ENCODE measurements at regions not wholly inside any gene's neighbourhood (a gene's known extent, or its start where the extent isn't known, plus 50 kb on each side); places are given as distances from the start of the nearest gene placed in this dataset.

GRCh38 chr2:58419983-58420382, 178.9 kb upstream of the FANCL start:
- no peak overlapping the region for H3K9ac ChIP-seq (ENCODE audit: low read depth, low read length)
- no peak for DNase-seq
- H3K36me3 ChIP-seq (ENCODE audit: insufficient read depth, low read length) = no peaks in the 10 kb centered on the region
- no peak overlapping the region for H3K27ac ChIP-seq (ENCODE audit: low read length)
- no peak overlapping the region for H3K4me3 ChIP-seq (ENCODE audit: low read depth in 1 of 2, low read length in 2 of 2)
- no peaks in the 10 kb centered on the region for H4K20me1 ChIP-seq (ENCODE audit: insufficient read depth, low read length)
- H3K79me2 ChIP-seq (ENCODE audit: insufficient read depth, low read length) = no peaks in the 10 kb centered on the region
- H3K9me3 ChIP-seq (ENCODE audit: insufficient read depth, low read length, severe bottlenecking) = no peaks in the 10 kb centered on the region
- no peak overlapping the region for H2AFZ ChIP-seq (ENCODE audit: low read depth, low read length)
- H3K27me3 ChIP-seq (ENCODE audit: insufficient read depth, low read length, poor library complexity) = no peaks in the 10 kb centered on the region
- TF ChIP-seq CTCF (IDR thresholded peaks at IDR 0.05; ENCODE audit: borderline replicate concordance, extremely low read depth, low read length, poor library complexity, severe bottlenecking) = no peak
- TF ChIP-seq EZH2 (IDR thresholded peaks at IDR 0.05; ENCODE audit: borderline replicate concordance, low read depth, low read length, severe bottlenecking) = no peak
- no peak for ATAC-seq (ENCODE audit: insufficient read depth, low read depth)
- H3K4me1 ChIP-seq (ENCODE audit: insufficient read depth, low read length) = no peaks in the 10 kb centered on the region
- no peak overlapping the region for H3K4me2 ChIP-seq (ENCODE audit: insufficient read depth, low read length)

GRCh38 chr2:58416696-58417095, 175.6 kb upstream of the FANCL start:
- Histone ChIP-seq H3K36me3 (ENCODE audit: insufficient read depth, low read length) (no peaks in the 10 kb centered on the region), H3K9me3 (ENCODE audit: insufficient read depth, low read length, severe bottlenecking) (no peaks in the 10 kb centered on the region), H2AFZ (ENCODE audit: low read depth, low read length) (no peak overlapping the region), H3K9ac (ENCODE audit: low read depth, low read length) (no peak overlapping the region), H3K4me1 (ENCODE audit: insufficient read depth, low read length) (no peaks in the 10 kb centered on the region), H3K4me3 (ENCODE audit: low read depth in 1 of 2, low read length in 2 of 2) (no peak overlapping the region), H4K20me1 (ENCODE audit: insufficient read depth, low read length) (no peaks in the 10 kb centered on the region), H3K27me3 (ENCODE audit: insufficient read depth, low read length, poor library complexity) (no peaks in the 10 kb centered on the region), H3K27ac (ENCODE audit: low read length) (no peak overlapping the region), H3K4me2 (ENCODE audit: insufficient read depth, low read length) (no peak overlapping the region), H3K79me2 (ENCODE audit: insufficient read depth, low read length) (no peaks in the 10 kb centered on the region)
- no peak for ATAC-seq (ENCODE audit: insufficient read depth, low read depth)
- DNase-seq = no peak
- TF ChIP-seq EZH2 (IDR thresholded peaks at IDR 0.05; ENCODE audit: borderline replicate concordance, low read depth, low read length, severe bottlenecking) = no peak
- TF ChIP-seq CTCF (IDR thresholded peaks at IDR 0.05; ENCODE audit: borderline replicate concordance, extremely low read depth, low read length, poor library complexity, severe bottlenecking) = no peak

GRCh38 chr2:58414506-58414905, 173.4 kb upstream of the FANCL start:
- no peak overlapping the region for H3K9ac ChIP-seq (ENCODE audit: low read depth, low read length)
- H3K4me1 ChIP-seq (ENCODE audit: insufficient read depth, low read length) = no peaks in the 10 kb centered on the region
- no peaks in the 10 kb centered on the region for H4K20me1 ChIP-seq (ENCODE audit: insufficient read depth, low read length)
- no peak overlapping the region for H3K4me2 ChIP-seq (ENCODE audit: insufficient read depth, low read length)
- no peak overlapping the region for H3K27ac ChIP-seq (ENCODE audit: low read length)
- TF ChIP-seq CTCF (IDR thresholded peaks at IDR 0.05; ENCODE audit: borderline replicate concordance, extremely low read depth, low read length, poor library complexity, severe bottlenecking) (no peak), EZH2 (IDR thresholded peaks at IDR 0.05; ENCODE audit: borderline replicate concordance, low read depth, low read length, severe bottlenecking) (no peak)
- ATAC-seq (ENCODE audit: insufficient read depth, low read depth) (no peak), DNase-seq (no peak)
- no peak overlapping the region for H2AFZ ChIP-seq (ENCODE audit: low read depth, low read length)
- H3K36me3 ChIP-seq (ENCODE audit: insufficient read depth, low read length) = no peaks in the 10 kb centered on the region
- no peaks in the 10 kb centered on the region for H3K27me3 ChIP-seq (ENCODE audit: insufficient read depth, low read length, poor library complexity)
- no peak overlapping the region for H3K4me3 ChIP-seq (ENCODE audit: low read depth in 1 of 2, low read length in 2 of 2)
- H3K9me3 ChIP-seq (ENCODE audit: insufficient read depth, low read length, severe bottlenecking) = no peaks in the 10 kb centered on the region
- H3K79me2 ChIP-seq (ENCODE audit: insufficient read depth, low read length) = no peaks in the 10 kb centered on the region

- no peaks in the 10 kb centered on the region for H3K36me3 ChIP-seq (ENCODE audit: insufficient read depth, low read length)
- no peak overlapping the region for H3K4me3 ChIP-seq (ENCODE audit: low read depth in 1 of 2, low read length in 2 of 2)
- no peak for DNase-seq
- H2AFZ ChIP-seq (ENCODE audit: low read depth, low read length) = no peak overlapping the region
- no peaks in the 10 kb centered on the region for H4K20me1 ChIP-seq (ENCODE audit: insufficient read depth, low read length)
- H3K27me3 ChIP-seq (ENCODE audit: insufficient read depth, low read length, poor library complexity) = no peaks in the 10 kb centered on the region
- H3K9me3 ChIP-seq (ENCODE audit: insufficient read depth, low read length, severe bottlenecking) = no peaks in the 10 kb centered on the region
- H3K9ac ChIP-seq (ENCODE audit: low read depth, low read length) = no peak overlapping the region
- H3K4me1 ChIP-seq (ENCODE audit: insufficient read depth, low read length) = no peaks in the 10 kb centered on the region
- no peak overlapping the region for H3K27ac ChIP-seq (ENCODE audit: low read length)
- no peak overlapping the region for H3K4me2 ChIP-seq (ENCODE audit: insufficient read depth, low read length)
- H3K79me2 ChIP-seq (ENCODE audit: insufficient read depth, low read length) = no peaks in the 10 kb centered on the region
- ATAC-seq (ENCODE audit: insufficient read depth, low read depth) = no peak
- TF ChIP-seq EZH2 (IDR thresholded peaks at IDR 0.05; ENCODE audit: borderline replicate concordance, low read depth, low read length, severe bottlenecking) = no peak
- TF ChIP-seq CTCF (IDR thresholded peaks at IDR 0.05; ENCODE audit: borderline replicate concordance, extremely low read depth, low read length, poor library complexity, severe bottlenecking) = no peak
Measured at GRCh38 chr2:58410549-58410948, 169.4 kb upstream of the FANCL start.
